Upper lobe of right lung (tissue), 1 donor: ENCODE measurements at regions not wholly inside any gene's neighbourhood (a gene's known extent, or its start where the extent isn't known, plus 50 kb on each side); places are given as distances from the start of the nearest gene placed in this dataset.
A peak's percentile ranks its signal among the peaks of the same experiment; 100 is the strongest.

ENCODE experiments used
- ATAC-seq: fragments of 200-7000 bp; cut with Tn5 transposase; one replicate; pipeline ENCODE4 v1.9.1; 2020; ENCODE audit warnings: mild to moderate bottlenecking, moderate library complexity
- DNase-seq: peaks from one replicate; pipeline ENCODE4 v3.0.0-alpha.2; 2020
- H3K27ac ChIP-seq: fragments of 200-600 bp; one replicate; pipeline ENCODE4 v1.8.0; 2022
- H3K27me3 ChIP-seq: fragments of 200-600 bp; one replicate; pipeline ENCODE4 v1.8.0; 2022; ENCODE audit warnings: mild to moderate bottlenecking
- H3K36me3 ChIP-seq: fragments of 200-600 bp; one replicate; pipeline ENCODE4 v1.8.0; 2022
- H3K4me1 ChIP-seq: fragments of 200-600 bp; one replicate; pipeline ENCODE4 v1.8.0; 2022
- H3K4me3 ChIP-seq: fragments of 200-600 bp; one replicate; pipeline ENCODE4 v1.8.0; 2022; ENCODE audit warnings: mild to moderate bottlenecking
- H3K9me3 ChIP-seq: fragments of 200-600 bp; one replicate; pipeline ENCODE4 v1.8.0; 2022
- CTCF ChIP-seq: fragments of 200-600 bp; IDR thresholded peaks from one replicate; pipeline ENCODE4 v1.8.0; 2022; ENCODE audit warnings: antibody characterized with exemption
- intact Hi-C: fragments of 100-400 bp; cut with DNase I; formaldehyde crosslinking; loops from one replicate; pipeline ENCODE4 v1.11.0; 2022
- donor health status: DM: no; HTN: yes; CAD: no; lungs with severe emphysema.

GRCh38 chr10:93206652-93207051 is 133.0 kb downstream of the CYP26A1 start:
- no peaks in the 10 kb centered on the region for H3K27me3 ChIP-seq
- DNase-seq (no peak), ATAC-seq (no peak)
- H3K4me3 ChIP-seq, result no peak overlapping the region
- no peak overlapping the region for H3K27ac ChIP-seq
- intact Hi-C loops, result no loop called here
- H3K36me3 ChIP-seq, result no peaks in the 10 kb centered on the region
- TF ChIP-seq CTCF, result no peak
- no peaks in the 10 kb centered on the region for H3K9me3 ChIP-seq
- H3K4me1 ChIP-seq, result no peaks in the 10 kb centered on the region

GRCh38 chr10:93208717-93209464 is 135.2 kb downstream of the CYP26A1 start:
- DNase-seq (no peak), ATAC-seq (no peak)
- Histone ChIP-seq H3K4me1 (no peaks in the 10 kb centered on the region), H3K27me3 (no peaks in the 10 kb centered on the region), H3K27ac (no peak overlapping the region), H3K4me3 (no peak overlapping the region), H3K36me3 (no peaks in the 10 kb centered on the region), H3K9me3 (no peaks in the 10 kb centered on the region)
- TF ChIP-seq CTCF, result no peak
- intact Hi-C loops, result no loop called here

- Histone ChIP-seq H3K27ac (no peak overlapping the region), H3K36me3 (no peaks in the 10 kb centered on the region), H3K4me3 (no peak overlapping the region), H3K9me3 (no peaks in the 10 kb centered on the region), H3K4me1 (no peaks in the 10 kb centered on the region), H3K27me3 (no peaks in the 10 kb centered on the region)
- TF ChIP-seq CTCF, result no peak
- ATAC-seq (no peak), DNase-seq (no peak)
- intact Hi-C loops, result no loop called here
These were observed 138.3 kb downstream of the CYP26A1 start for GRCh38 chr10:93211991-93212390.

GRCh38 chr10:93215312-93215711 is 141.6 kb downstream of the CYP26A1 start:
- peak; percentile 23 for ATAC-seq
- no peak for TF ChIP-seq CTCF

GRCh38 chr10:93216341-93216985 is 142.8 kb downstream of the CYP26A1 start:
- no peak for TF ChIP-seq CTCF
- Histone ChIP-seq H3K4me1 (no peaks in the 10 kb centered on the region), H3K9me3 (no peaks in the 10 kb centered on the region), H3K27me3 (no peaks in the 10 kb centered on the region), H3K36me3 (no peaks in the 10 kb centered on the region), H3K4me3 (no peak overlapping the region), H3K27ac (no peak overlapping the region)
- DNase-seq (no peak), ATAC-seq (no peak)
- intact Hi-C loops, result no loop called here

More at GRCh38 chr10:93215312-93215711, 141.6 kb downstream of the CYP26A1 start:
- Histone ChIP-seq H3K4me3 (no peak overlapping the region), H3K27me3 (no peaks in the 10 kb centered on the region), H3K4me1 (no peaks in the 10 kb centered on the region), H3K27ac (no peak overlapping the region), H3K36me3 (no peaks in the 10 kb centered on the region), H3K9me3 (no peaks in the 10 kb centered on the region)
- no peak for DNase-seq
- intact Hi-C loops, result no loop called here
